NB4 (cell line): ENCODE measurements at regions not wholly inside any gene's neighbourhood (a gene's known extent, or its start where the extent isn't known, plus 50 kb on each side); places are given as distances from the start of the nearest gene placed in this dataset.

Experiments
- CTCF ChIP-seq: IDR thresholded peaks from one replicate; pipeline ENCODE4 v1.5.1; 2012; ENCODE audit warnings: low read depth, low read length
- MAX ChIP-seq: IDR thresholded peaks from 2 replicates; pipeline ENCODE4 v1.6.1; 2011; ENCODE audit warnings: low read depth, low read length
- MYC ChIP-seq: IDR thresholded peaks from 2 replicates; pipeline ENCODE4 v1.6.1; 2011; ENCODE audit warnings: low read depth, low read length
- POLR2A ChIP-seq: IDR thresholded peaks from 2 replicates; pipeline ENCODE4 v1.6.1; 2011; ENCODE audit warnings: mild to moderate bottlenecking; ENCODE audit not compliant: insufficient read length; ENCODE audit errors: extremely low read depth

- TF ChIP-seq CTCF (no peak), POLR2A (no peak), MYC (no peak), MAX (no peak)
Measured at GRCh38 chrX:125153621-125154020, 166.1 kb upstream of the TEX13C start.
